ENCODE measurements at regions not wholly inside any gene's neighbourhood (a gene's known extent, or its start where the extent isn't known, plus 50 kb on each side); places are given as distances from the start of the nearest gene placed in this dataset.
"Not testable (repeated sequence)": the region's sequence is repeated elsewhere in the genome, so short reads cannot be mapped to it uniquely, and the experiment has no call there.

DNA sequence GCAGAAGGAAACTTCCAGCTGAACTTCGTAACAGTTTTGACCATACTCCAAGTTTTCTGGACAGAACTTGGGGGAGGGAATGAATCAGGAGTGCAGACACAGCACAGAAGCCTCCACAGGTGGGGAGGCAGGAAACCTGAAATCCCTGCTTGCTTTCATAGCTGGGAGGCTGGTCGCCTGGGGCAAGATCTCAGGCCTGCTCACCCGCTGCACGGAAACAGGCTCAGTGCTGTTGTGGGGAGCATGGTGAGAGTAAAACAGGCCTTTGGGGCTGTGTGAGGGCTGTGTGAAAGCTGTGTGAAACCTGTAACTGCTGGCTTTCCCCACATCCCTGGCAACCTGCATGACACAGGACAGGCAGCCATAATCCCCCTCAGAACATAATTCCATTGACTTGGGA is 85.2 kb upstream of the UFL1 start:
- TF ChIP-seq, protein P1, sequence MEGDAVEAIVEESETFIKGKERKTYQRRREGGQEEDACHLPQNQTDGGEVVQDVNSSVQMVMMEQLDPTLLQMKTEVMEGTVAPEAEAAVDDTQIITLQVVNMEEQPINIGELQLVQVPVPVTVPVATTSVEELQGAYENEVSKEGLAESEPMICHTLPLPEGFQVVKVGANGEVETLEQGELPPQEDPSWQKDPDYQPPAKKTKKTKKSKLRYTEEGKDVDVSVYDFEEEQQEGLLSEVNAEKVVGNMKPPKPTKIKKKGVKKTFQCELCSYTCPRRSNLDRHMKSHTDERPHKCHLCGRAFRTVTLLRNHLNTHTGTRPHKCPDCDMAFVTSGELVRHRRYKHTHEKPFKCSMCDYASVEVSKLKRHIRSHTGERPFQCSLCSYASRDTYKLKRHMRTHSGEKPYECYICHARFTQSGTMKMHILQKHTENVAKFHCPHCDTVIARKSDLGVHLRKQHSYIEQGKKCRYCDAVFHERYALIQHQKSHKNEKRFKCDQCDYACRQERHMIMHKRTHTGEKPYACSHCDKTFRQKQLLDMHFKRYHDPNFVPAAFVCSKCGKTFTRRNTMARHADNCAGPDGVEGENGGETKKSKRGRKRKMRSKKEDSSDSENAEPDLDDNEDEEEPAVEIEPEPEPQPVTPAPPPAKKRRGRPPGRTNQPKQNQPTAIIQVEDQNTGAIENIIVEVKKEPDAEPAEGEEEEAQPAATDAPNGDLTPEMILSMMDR (IDR thresholded peaks at IDR 0.05; ENCODE audit: low read depth, low read length) = no peak
- Histone ChIP-seq H3K36me3 (no peaks in the 10 kb centered on the region), H3K9me3 (no peaks in the 10 kb centered on the region), H3K27me3 (no peaks in the 10 kb centered on the region), H3K4me3 (ENCODE audit: low read depth, low read length) (no peak overlapping the region), H3K4me1 (no peaks in the 10 kb centered on the region)
- DNase-seq = no peak

DNA sequence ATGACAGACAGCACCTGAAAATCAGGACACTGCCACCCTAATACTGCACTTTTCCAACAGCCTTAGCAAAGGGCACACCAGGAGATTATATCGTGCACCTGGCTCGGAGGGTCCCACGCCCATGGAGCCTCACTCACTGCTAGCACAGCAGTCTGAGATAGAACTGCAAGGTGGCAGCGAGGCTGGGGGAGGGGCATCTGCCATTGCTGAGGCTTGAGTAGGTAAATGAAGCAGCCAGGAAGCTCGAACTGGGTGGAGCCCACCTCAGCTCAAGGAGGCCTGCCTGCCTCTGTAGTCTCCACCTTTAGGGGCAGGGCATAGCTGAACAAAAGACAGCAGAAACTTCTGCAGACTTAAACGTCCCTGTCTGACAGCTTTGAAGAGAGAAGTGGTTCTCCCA is 84.4 kb upstream of the UFL1 start:
- not testable (repeated sequence) for H3K4me3 ChIP-seq (ENCODE audit: low read depth, low read length); H3K27me3 ChIP-seq; H3K36me3 ChIP-seq; DNase-seq; H3K4me1 ChIP-seq; H3K9me3 ChIP-seq

DNA sequence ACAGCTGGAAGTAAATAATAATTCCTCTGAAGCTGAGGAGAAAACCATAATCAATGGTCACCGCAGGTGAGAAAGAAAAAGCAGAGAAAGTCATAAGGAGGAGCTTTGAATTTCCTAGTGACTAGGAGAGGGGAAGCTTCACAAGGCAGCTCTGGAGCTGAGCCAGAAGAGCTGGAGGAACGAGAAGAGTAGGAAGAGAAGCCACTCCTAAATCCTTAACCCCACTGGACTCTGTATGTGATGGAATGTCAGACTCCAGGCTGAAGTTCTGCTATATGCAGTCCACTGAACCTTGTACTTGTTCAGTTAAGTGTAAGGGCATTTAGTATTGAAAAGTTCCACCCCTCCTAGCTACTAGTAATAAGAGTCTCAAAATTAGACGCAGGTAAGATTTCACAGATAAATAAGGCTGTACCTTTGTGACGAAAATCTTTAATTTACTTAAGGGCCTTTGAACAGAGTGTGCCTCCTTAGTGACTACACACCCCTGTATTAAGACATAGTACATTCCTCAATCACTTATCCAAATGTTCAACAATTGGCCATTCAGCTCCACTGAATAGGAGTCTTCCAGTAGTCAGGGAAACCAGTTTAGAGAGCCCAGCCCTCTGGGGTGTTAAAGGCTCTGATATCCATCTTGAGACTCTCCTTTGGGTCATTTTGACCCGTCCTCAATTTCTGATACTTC is 71.4 kb upstream of the UFL1 start:
- no peaks in the 10 kb centered on the region for H3K36me3 ChIP-seq
- no peaks in the 10 kb centered on the region for H3K9me3 ChIP-seq
- no peaks in the 10 kb centered on the region for H3K27me3 ChIP-seq
- TF ChIP-seq, protein P1 (IDR thresholded peaks at IDR 0.05; ENCODE audit: low read depth, low read length) = no peak
- no peak overlapping the region for H3K4me3 ChIP-seq (ENCODE audit: low read depth, low read length)
- no peaks in the 10 kb centered on the region for H3K4me1 ChIP-seq
- no peak for DNase-seq

DNA sequence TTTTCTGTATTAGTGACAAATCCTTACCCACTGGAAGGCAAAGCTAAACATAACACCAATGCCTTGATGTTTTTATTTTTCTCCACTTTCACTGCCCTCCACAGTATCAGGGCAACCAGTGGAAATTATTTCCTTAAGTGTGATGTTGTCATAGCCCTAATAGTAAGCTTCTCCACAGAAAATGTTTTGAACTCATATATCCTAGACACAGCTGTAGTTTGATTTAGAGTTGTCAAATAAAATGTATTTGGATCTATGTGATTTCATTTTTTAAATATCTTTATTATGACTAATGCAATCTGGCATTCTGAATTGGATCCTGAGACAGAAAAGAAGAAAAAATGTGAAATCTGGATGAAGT is 70.9 kb upstream of the UFL1 start:
- DNase-seq = no peak
- Histone ChIP-seq H3K36me3 (no peaks in the 10 kb centered on the region), H3K4me1 (no peaks in the 10 kb centered on the region), H3K9me3 (no peaks in the 10 kb centered on the region), H3K4me3 (ENCODE audit: low read depth, low read length) (no peak overlapping the region), H3K27me3 (no peaks in the 10 kb centered on the region)
- TF ChIP-seq, protein P1 (IDR thresholded peaks at IDR 0.05; ENCODE audit: low read depth, low read length) = no peak

DNA sequence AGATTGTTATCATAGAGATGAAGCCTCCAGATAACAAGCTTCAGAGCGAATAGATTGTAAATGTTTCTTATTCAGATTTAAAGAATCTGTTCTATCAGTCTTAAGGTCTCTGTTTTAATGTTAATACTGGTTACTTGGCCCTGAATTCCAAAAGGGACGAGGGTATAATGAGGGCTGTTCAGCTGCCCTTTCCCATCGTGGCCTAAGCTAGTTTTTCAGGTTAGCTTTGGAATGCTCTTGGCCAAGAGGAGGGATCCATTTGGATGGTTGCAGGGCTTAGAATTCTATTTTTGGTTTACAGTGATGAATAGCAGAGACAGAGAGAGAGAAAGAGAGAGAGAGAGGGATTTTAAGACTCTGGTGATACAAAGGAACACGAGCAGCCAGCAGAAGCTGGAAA is 62.8 kb upstream of the UFL1 start:
- no peak overlapping the region for H3K4me3 ChIP-seq (ENCODE audit: low read depth, low read length)
- no peaks in the 10 kb centered on the region for H3K27me3 ChIP-seq
- TF ChIP-seq, protein P1 (IDR thresholded peaks at IDR 0.05; ENCODE audit: low read depth, low read length) = no peak
- no peaks in the 10 kb centered on the region for H3K36me3 ChIP-seq
- H3K4me1 ChIP-seq = no peaks in the 10 kb centered on the region
- DNase-seq = no peak
- H3K9me3 ChIP-seq = no peaks in the 10 kb centered on the region

DNA sequence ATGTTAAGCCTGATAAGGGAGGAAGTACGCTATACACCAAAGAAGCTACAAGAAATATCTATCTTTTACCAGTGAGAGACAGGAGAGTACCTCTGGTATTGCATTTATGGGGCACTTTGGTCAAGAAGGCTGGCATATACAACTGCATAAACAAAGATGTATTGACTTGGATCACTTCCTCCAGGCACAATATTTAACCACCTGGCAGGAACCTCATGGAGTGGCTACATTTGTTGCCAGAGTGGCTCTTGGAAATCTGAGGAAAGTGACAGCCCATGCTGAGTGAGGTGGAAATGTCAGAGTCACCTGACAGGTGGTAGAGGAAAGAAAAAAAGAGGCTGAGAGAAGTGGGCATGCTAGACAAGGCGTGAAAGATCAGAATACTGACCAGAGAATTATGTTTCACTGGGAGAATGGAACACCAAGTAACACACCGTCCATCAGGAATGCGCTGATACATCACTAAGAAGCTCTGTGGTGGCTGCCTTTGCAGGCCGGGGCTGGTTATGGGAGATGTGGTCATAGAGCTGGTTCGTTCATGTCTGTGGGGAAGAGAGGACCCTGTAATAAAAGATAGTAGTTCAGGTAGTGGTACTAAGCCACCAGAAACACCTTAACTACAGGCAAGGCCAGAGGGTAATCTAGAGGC is 61.4 kb upstream of the UFL1 start:
- Histone ChIP-seq H3K36me3 (no peaks in the 10 kb centered on the region), H3K27me3 (no peaks in the 10 kb centered on the region), H3K4me3 (ENCODE audit: low read depth, low read length) (no peak overlapping the region), H3K4me1 (no peaks in the 10 kb centered on the region), H3K9me3 (no peaks in the 10 kb centered on the region)
- no peak for DNase-seq
- TF ChIP-seq, protein P1 (IDR thresholded peaks at IDR 0.05; ENCODE audit: low read depth, low read length) = no peak
